A549 (cell line): ENCODE measurements at regions not wholly inside any gene's neighbourhood (a gene's known extent, or its start where the extent isn't known, plus 50 kb on each side); places are given as distances from the start of the nearest gene placed in this dataset.

Experiments used
- BCL3 ChIP-seq: fragments of >200 bp; sonication (Bioruptor Twin); formaldehyde crosslinking; IDR thresholded peaks from 3 replicates; pipeline ENCODE4 v1.6.1; 2016
- CEBPB ChIP-seq, 2 experiments: fragments of >200 bp in 1 of 2; sonication (Bioruptor Twin) in 1 of 2; formaldehyde crosslinking in 1 of 2; IDR thresholded peaks; 2 replicates each; pipeline ENCODE4 v1.6.1; 2012 to 2016
- CTCF ChIP-seq: fragments of >200 bp; sonication (Bioruptor Twin); formaldehyde crosslinking; IDR thresholded peaks from 3 replicates; pipeline ENCODE4 v1.5.1; 2016
- PHF8 ChIP-seq: fragments of 200-600 bp; sonication (generic); IDR thresholded peaks from 2 replicates; pipeline ENCODE4 v1.6.1; 2016; ENCODE audit warnings: low read depth, mild to moderate bottlenecking, antibody characterized with exemption, moderate library complexity, borderline replicate concordance
- POLR2A ChIP-seq: IDR thresholded peaks from 2 replicates; pipeline ENCODE4 v1.6.1; 2012; ENCODE audit warnings: mild to moderate bottlenecking, low read length
- RAD21 ChIP-seq, 2 experiments: fragments of >200 bp in 1 of 2; sonication (Bioruptor Twin) in 1 of 2; formaldehyde crosslinking in 1 of 2; IDR thresholded peaks in 1 of 2; conservative IDR thresholded peaks in 1 of 2; 2 replicates in 1 of 2; 3 replicates in 1 of 2; pipeline ENCODE4 v1.6.1; 2012 to 2018; ENCODE audit warnings: inconsistent platforms in 1 of 2
- TF ChIP-seq, protein P1 (sequence below): fragments of 450-650 bp; IDR thresholded peaks from 2 replicates; pipeline ENCODE4 v1.6.1; 2014; ENCODE audit warnings: antibody characterized with exemption

- no peak for TF ChIP-seq CTCF
- TF ChIP-seq RAD21 (conservative IDR thresholded peaks at IDR 0.05 in 1 of 2, IDR thresholded peaks at IDR 0.05 in 1 of 2), result no peak
- TF ChIP-seq BCL3, result no peak
- TF ChIP-seq, protein P1, sequence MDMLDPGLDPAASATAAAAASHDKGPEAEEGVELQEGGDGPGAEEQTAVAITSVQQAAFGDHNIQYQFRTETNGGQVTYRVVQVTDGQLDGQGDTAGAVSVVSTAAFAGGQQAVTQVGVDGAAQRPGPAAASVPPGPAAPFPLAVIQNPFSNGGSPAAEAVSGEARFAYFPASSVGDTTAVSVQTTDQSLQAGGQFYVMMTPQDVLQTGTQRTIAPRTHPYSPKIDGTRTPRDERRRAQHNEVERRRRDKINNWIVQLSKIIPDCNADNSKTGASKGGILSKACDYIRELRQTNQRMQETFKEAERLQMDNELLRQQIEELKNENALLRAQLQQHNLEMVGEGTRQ, result no peak
- TF ChIP-seq POLR2A, result no peak
- TF ChIP-seq CEBPB (IDR thresholded peaks at IDR 0.05), result no peak
- no peak for TF ChIP-seq PHF8
Observed at GRCh38 chr5:143931986-143932385, 120.0 kb downstream of the HMHB1 start.
